HK-2 (cell line): ENCODE measurements at regions not wholly inside any gene's neighbourhood (a gene's known extent, or its start where the extent isn't known, plus 50 kb on each side); places are given as distances from the start of the nearest gene placed in this dataset.
"Not testable (repeated sequence)": the region's sequence is repeated elsewhere in the genome, so short reads cannot be mapped to it uniquely, and the experiment has no call there.

ENCODE experiments used
- DNase-seq: peaks from one replicate; pipeline ENCODE4 v3.0.0-alpha.2; 2018; ENCODE audit not compliant: unreplicated experiment

DNA sequence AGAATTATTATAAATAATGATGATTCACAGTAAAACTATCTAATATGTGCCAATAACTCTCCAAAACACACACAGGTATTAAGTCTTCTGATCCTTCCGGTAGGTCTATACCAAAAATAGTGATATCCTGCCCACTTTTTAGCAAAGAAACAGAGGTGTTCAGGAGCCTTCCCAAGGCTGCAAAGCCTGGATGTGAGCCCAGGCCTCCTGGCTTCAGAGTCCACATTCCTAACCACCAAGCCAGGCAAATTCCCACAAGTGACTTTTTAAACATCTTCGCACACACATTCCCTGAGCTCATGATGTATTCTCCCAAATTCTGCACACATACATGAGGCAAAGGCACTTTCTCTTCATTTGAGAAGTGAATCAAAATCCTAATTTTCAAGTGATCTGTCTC is 376.6 kb downstream of the BCL2L11 start:
- DNase-seq = not testable (repeated sequence)

DNA sequence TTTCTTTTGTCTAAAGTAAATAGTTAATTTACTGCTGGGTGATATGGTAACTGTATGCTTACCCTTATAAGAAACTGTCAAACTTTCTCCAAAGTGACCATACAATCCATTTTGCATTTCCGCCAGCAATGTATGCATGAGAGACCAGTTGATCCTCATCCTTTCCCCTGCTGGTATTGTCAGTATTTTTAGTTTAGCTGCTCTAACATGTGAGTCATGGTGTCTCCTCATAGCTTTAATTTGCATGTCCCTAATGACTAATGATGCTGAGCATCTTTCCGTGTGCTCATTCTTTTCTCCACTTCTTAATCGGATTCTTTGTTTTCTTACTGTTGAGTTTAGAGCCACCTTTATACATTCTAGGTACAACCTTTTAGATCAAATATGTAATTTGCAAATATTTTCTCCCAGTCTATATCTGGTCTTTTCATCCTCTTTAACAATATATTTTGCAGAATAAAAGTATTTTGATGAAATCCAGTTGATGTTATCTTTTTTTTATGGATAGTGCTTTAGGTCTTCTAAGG is 379.9 kb downstream of the BCL2L11 start:
- DNase-seq = not testable (repeated sequence)

DNA sequence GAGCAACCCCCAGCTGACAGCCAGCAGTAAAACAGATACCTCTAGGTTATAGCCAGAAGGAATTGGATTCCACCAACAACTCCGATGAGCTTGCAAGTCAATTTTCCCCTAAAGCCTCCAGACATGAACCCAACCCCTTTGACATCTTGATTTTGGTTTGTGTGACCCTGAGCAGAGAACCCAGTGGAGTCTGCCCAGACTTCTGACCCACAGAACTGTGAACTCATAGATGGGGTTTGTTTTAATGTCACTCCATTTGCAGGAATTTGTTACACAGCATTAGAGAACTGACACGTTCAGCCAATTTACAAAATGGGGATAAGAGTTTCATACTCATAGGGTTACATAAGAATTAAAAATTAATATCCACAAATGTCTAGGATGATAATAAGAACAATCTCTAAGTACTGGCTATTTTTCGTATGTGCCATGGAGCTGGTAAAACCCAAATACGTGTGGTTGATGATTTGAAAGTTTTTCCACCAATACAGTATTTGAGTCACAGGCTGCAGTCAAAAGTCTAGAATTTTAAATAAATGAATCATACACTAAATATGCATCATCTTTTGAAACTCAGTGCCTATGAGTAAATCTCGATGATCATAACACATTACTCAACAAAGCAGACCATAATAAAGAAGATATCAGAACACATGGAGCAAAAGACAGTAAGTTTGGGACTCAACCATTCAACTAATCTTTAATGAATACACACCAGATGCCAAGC is 380.0 kb downstream of the ANAPC1 start:
- not testable (repeated sequence) for DNase-seq

DNA sequence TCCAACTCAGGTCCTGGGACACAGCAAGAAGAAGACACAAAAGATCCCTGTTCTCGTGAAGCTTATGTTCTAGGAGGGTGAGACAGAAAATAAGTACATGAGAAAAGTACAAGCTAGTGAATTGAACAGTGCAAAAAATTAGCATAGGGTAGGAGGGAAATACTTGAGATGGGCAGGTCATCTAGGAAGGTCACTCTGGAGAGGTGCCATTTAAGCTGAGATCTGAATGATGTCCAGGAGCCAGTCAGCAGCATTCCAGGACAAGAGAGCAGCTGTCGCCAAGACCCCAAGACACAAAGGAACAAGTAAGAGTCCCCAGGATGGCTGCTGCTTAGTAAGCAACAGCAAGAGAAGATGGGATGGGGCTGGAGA is 379.4 kb downstream of the ANAPC1 start:
- DNase-seq = not testable (repeated sequence)

DNA sequence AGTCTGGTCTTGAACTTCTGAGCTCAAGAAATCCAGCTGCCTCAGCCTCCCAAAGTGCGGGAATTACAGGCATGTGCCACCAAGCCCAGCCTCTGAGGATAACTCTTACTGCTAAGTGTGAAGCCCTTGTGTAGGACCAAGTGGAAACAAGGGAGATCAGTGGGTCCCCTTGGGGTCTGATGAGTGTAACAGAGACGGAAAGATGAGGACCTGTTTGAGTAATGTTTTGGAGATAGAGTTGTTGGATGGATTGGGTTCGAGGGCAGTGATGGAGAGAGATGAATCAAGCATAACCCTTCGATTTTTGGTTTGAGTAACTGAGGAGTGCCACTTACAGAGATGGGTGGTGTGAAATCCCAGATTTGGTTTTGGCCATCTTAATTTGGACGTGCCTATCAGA is 378.7 kb downstream of the ANAPC1 start:
- DNase-seq = not testable (repeated sequence)

DNA sequence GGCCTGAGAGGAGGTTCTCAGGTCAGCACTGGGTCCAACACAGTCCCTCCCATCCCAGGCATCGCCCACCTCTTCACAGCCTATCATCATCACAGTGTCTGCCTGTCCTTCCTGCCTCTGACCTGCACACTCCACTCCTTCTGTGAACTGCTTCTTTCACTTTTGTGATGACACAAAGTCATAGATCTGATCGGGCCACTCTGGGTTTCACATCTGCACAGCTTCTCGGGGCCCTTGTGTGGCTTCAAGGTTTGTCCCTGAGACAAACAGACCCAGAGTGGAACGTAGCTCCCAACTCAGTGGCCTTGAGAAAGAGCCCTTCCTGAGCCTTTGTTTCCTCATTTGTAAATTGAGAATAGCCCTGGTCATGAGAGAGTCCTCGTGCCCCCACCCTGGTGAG is 377.1 kb downstream of the ANAPC1 start:
- not testable (repeated sequence) for DNase-seq

DNA sequence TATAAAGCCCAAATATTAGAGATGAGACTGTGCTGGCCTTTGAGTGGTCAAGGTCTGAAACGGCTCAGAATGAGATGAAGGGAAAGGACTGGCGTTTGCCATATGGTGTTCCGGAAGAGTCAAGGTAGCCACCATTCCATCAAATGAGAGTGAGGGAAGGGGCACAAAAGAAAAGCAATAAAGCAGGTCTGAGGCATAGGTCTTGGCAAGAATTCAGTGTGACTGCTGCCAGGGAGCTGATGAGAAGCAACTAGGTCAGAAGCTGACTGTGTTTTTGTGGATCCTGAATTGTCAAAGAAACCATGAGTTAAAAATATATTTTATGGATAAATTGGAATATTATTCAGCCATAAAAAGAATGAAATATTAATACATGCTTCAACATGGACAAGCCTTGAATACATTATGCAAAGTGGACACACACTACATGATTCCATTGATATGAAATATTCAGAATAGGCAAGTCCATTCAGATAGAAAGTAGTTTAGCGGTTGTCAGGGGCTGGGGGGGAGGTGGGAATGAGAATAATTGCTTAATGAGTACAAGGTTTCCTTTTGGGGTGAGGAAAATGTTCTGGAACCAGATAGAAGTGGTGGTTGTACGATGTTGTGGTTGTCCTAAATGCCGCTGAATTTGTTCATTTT is 374.6 kb downstream of the ANAPC1 start:
- DNase-seq = not testable (repeated sequence)

DNA sequence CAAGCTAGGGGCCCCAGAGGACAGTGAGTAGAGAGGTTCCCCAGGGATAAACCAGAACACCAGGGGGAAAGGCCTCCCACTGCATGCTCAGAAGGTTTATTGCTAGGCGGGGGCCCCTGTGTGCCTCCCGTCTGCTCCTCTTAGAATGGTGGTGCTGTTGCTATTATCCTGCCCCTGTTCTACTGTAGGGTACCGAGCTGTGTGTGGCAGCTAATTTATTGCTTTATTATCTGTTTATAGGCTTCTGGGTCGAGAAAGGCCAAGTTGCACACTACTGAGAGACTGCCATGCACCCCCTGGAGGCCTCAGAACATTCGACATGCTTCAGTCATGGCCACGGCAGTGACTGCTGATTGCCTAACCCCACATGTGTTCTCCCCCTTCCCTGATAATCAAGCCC is 373.6 kb downstream of the ANAPC1 start:
- DNase-seq = not testable (repeated sequence)

DNA sequence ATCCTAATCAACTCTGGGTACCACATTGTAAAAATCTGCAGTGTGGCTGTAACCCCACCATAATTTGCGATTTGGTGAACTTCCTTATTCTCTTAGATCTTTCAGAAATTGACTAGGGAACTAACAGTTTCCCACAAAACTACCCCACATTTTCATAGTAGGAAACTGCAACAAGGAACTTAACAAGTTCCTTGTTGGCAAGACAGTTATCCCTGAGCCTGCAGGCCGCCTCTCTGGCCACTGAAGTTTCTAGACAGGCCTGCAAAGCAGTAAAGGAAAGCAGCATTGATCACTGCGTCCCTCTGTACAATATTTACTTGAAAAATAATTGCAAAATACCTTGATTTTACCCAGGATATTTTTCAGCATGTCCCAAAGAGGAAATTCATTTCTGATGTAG is 372.9 kb downstream of the ANAPC1 start:
- DNase-seq = not testable (repeated sequence)

DNA sequence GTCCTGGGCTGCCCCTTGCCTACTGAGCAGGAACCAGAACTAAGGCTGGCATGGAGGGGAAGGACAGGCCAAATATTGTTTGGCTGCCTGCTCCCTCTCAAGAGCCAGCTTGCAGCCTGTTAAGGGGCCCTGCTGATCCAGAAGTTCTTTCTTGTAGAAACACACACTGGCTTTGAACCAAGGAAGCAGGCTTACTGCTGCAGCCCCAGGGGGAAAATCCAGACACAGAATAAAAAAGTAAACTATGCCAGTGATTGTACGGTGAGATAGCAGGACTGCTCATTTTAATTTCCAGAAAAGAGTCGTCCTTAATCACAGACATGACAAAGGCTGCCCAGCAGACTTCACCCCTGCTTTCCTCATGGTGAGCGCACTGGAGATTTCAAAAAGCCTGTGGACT is 371.6 kb downstream of the ANAPC1 start:
- not testable (repeated sequence) for DNase-seq

DNA sequence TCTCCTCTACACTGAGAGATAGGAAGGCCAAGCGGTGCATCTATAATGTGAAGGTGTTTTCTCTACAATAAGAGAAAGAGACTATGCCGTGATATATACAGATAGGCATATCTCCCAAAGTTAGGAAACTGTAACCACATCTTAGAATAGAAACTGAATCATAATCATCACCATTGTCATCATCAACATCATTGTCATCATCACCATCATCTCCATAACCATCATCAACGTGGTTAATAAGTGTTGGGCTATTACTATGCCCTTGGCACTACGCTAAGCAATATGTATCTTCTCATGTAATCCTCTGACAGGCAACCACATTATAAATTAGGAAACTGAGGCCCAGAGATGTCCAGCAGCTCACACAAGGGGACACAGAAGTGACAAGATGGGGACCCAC is 369.9 kb downstream of the ANAPC1 start:
- not testable (repeated sequence) for DNase-seq

DNA sequence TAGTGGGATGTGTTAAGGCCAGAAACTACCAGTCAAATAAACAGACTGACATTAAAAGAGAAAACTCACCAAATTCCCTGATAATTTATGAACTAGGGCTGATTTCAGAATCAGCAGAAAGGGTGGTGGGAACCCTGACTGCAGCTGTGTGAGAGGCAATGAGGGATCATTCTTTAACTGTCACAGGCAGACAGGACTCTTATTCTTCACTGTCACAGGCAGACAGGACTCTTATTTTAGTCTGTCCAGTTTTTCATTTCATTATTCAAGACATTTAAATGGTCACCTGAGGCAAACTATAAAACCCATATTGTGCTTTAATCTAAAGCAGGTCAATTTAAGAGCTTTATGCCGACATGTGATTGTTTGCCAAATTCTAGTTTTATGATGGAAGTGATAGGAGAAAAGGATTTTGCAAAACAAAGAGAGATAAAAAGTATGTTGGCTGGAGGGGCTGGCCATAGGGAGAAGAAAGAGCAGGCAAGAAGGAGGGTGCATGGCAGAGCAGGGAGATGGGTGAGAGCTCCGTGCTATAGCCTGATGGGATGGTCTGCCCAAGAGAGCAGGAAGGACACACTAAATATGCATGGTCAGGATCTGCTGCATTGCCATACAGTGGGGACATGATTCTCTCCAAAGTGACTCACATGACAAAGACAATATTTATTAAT is 366.8 kb downstream of the ANAPC1 start:
- not testable (repeated sequence) for DNase-seq

DNA sequence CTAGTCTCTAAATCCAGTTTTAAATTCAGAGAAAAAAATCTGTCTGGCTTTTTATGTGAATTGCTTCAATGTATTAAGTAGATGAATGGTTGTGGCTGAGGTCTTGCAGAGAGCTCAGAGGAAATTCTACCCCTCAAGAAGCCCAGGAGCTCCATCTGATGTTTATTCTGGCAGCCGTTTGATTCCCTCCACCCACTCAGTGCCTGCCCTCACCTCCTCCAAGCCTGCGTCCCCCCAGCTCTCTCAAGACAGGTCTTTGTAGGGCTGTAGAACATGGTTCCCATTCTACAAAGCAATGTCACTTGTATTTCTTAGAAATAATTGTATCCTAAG is 366.3 kb downstream of the ANAPC1 start:
- DNase-seq = not testable (repeated sequence)

DNA sequence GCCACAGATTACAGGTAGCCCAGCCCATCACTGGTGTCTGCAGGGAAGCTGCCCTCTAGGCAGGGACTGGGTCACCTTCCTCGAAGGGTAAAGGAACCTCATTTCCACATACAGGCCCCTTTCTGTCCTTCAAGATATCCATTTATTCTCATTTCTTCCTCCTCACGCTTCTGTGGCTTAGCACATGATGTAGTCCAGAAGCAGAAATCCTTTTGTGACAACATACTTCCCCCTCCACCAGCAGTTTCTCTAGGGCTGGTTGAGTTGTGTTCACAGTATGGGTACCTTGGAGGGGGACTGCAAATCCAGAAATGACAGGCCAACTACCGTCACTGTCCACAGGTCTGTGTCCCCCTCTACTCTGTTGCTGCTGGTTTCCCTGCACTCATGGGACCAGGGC is 364.9 kb downstream of the ANAPC1 start:
- DNase-seq = no peak

DNA sequence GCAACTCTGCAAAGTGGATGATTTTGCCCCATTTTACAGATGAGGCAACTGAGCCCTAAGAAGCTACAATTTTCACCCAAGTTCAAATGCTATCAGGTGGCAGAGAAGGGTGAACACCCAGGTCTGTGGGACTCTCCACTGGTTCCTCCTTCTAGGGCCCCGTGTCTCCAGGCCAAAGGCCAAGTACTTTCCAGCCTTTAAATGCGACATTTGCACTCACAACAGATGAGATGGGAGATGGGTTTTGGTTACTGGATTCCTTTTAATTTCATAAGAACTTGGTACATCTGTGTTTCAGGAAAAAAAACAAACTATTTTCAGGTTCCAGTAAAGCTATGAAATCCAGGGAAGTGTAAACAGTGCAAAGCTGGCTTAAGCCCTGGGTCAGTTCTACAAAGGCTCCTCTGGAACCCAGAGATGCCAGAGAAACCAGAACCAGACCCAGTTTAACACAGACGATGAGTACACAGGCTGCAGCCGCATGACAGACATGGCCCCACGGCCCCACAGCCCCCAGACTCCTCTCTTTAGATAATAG is 361.7 kb downstream of the ANAPC1 start:
- no peak for DNase-seq

DNA sequence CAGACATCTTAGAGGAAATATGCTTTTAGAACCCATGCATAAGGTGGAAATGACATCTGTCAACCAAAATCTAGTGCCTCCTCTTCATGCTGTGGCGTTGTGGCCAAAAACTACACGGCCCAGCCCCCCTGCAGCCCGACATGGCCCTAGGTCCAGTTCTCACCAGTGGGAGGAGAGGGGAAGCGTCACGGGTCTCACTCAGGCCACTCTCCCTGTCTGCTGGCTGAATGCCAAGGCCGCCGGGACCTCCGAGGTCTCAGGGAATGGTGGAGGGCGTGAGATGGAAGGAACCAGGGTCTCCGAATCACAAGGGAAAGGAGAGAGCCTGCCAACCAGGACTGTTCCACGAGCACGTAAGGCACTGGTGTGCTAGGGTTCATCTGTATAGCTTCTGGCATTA is 361.0 kb downstream of the ANAPC1 start:
- no peak for DNase-seq

DNA sequence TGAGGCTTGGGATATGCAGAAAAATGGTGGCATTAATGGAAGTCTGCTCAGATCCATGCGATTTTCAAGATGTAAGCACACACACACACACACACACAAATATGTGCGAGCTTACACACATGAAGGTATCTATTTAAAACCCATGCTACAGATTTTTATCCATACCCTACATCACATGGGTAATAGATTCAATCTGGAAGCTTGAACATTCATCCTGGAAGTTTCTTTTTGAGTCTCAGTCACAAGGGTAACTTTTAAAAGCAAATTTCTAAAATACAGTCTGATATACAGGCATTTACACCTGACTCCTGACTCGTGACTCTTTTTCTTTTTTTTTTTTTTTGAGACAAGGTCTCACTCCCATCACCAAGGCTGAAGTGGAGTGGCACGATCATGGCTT is 359.0 kb downstream of the ANAPC1 start:
- DNase-seq = not testable (repeated sequence)

DNA sequence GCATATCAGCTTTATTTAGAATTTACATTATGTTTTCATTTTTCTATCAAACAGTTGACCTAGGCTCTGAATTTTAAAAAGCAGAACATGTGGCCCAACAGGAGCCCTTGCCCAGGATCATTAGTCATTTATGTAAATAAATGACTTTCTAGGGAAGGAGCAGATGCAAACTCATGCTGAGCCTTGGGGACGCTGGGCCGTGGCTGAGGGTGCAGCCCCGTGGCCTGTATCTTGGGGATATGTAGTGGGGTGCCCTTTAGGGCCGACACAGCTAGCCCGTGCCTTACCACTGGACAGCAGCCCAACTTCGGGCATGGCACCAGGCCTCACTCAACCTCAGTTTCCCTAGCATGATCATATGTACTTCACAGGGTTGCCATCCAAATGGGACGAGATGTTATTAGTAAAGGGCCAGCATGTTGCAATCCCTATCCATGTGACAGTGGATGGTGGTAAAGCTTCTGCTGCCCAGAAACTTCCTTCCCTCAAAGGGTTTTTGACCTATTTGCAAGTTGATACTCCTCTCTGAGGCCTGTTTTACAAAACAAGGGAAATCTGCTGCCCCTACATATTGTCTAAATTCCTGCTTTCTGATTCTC is 357.9 kb downstream of the ANAPC1 start:
- not testable (repeated sequence) for DNase-seq

DNA sequence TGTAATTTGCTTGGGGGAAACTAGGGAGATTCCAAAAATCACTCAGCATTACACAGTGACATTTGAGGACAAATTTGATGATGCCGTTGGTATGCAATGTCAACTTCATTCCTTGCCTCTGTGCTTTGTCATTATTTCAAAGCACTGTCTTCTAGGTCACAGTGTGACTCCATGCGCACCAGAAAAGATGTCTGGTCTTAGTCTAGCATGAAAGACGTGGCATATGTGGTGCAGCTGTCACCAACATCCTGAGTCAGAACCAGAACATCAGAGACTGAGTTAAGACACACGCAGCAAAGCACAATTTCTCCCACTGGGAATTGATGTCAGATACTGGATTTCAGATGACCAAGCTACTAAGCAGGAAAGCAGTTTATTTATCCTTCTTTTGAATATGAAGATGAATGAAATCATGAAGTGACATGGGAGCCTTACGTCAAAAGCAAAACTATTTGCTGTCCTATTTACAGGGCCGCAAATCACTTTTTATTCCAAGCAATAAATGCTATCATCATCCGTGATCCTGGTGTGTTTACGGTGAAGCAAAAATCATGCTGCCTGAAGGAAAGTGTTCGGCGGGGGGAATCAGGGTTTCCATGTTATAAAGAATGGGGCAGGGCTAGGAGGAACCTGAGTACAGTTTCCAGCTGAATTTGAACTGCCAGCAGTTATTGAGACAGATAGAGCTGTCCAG is 356.1 kb downstream of the ANAPC1 start:
- DNase-seq = not testable (repeated sequence)

DNA sequence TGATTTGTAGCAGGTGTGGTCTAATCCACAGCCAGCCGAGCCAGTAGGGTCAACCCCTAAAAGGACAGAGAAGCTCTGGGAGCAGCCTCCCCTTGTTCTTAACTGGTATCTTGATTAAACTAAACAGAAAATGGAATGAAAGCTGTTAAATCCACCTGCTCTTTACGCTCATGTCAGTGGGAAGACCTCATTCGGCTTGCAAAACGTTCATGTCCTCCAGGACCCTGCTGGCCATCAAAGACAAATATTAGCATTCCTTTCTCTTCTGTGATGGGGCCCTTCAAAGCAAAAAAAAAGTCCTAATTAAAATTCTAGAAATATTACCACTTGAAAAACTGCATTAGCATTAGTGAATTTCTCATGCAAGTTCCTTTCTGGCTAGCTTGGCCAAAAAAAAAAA is 355.0 kb downstream of the ANAPC1 start:
- not testable (repeated sequence) for DNase-seq

DNA sequence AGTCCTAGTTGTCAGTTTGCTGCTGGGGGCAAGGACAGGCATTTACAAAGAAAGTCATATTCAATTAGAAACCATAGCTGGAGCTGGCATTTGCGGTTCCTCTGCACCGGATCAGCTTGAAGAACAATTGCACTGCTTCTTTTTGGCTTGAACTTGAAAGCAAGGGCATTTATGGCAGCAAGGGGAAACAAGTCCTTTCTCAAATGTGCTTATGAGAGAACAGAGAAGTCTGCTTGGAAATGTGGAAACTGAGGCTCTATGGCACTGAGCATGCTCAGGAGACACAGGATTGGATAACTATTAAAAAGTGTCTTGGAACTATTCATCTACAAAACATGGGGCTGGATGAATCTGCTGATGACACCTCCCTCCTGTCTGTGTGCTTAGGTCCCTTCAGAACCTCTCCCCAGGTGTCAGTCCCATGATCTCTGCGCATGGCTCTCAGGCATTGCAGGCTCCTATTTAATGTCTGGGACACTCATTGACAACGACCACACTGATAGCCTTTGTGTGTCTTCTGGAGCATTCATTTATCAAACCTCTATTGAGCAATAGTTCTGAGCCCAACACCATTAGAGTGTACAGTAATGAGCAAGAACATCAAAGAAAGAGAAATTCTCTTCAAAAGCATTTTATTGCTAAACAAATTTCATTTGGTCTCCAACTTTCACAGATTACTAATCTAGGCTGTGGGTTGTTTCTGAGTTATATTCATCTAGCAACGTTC is 353.6 kb downstream of the ANAPC1 start:
- DNase-seq = not testable (repeated sequence)
